Activated CD4-positive, CD25-positive, alpha-beta regulatory T cell (primary cell): ENCODE measurements at regions not wholly inside any gene's neighbourhood (a gene's known extent, or its start where the extent isn't known, plus 50 kb on each side); places are given as distances from the start of the nearest gene placed in this dataset.
"Not testable (repeated sequence)": the region's sequence is repeated elsewhere in the genome, so short reads cannot be mapped to it uniquely, and the experiment has no call there.

Experiments used
- DNase-seq, 4 experiments: peaks; one replicate each; lab custom pipeline; 2025; lab: John Stamatoyannopoulos, UW

GRCh38 chr13:87982400-87982799 is 311.2 kb downstream of the SLITRK5 start:
- DNase-seq: no peak

- DNase-seq: no peak
Measured at GRCh38 chr13:87986639-87987250, 315.6 kb downstream of the SLITRK5 start.

GRCh38 chr13:87998081-87998480 is 326.9 kb downstream of the SLITRK5 start:
- DNase-seq: no peak

GRCh38 chr13:87999240-87999700 is 328.1 kb downstream of the SLITRK5 start:
- no peak for DNase-seq

- no peak for DNase-seq
Measured at GRCh38 chr13:87999788-88000187, 328.6 kb downstream of the SLITRK5 start.

- no peak for DNase-seq
Measured at GRCh38 chr13:88000239-88000638, 329.1 kb downstream of the SLITRK5 start.

- DNase-seq: no peak
Measured at GRCh38 chr13:88000787-88001186, 329.6 kb downstream of the SLITRK5 start.

GRCh38 chr13:88005188-88005587 is 334.0 kb downstream of the SLITRK5 start:
- DNase-seq: no peak

- no peak for DNase-seq
Measured at GRCh38 chr13:88014527-88014926, 343.4 kb downstream of the SLITRK5 start.

GRCh38 chr13:88022431-88023208 is 351.4 kb downstream of the SLITRK5 start:
- no peak for DNase-seq

GRCh38 chr13:88026241-88026640 is 355.1 kb downstream of the SLITRK5 start:
- DNase-seq: no peak

- DNase-seq: no peak
Measured at GRCh38 chr13:88031980-88032559, 360.9 kb downstream of the SLITRK5 start.

- DNase-seq: not testable (repeated sequence)
Measured at GRCh38 chr13:88036205-88036604, 365.0 kb downstream of the SLITRK5 start.

GRCh38 chr13:88042489-88042888 is 371.3 kb downstream of the SLITRK5 start:
- DNase-seq: no peak

- no peak for DNase-seq
Measured at GRCh38 chr13:88051746-88052482, 380.7 kb downstream of the SLITRK5 start.

- no peak for DNase-seq
Measured at GRCh38 chr13:88063741-88064140, 392.6 kb downstream of the SLITRK5 start.

GRCh38 chr13:88066847-88067246 is 395.7 kb downstream of the SLITRK5 start:
- no peak for DNase-seq

GRCh38 chr13:88068316-88068715 is 397.1 kb downstream of the SLITRK5 start:
- no peak for DNase-seq

- no peak for DNase-seq
Measured at GRCh38 chr13:88068975-88069374, 397.8 kb downstream of the SLITRK5 start.

GRCh38 chr13:88071371-88071770 is 400.2 kb downstream of the SLITRK5 start:
- no peak for DNase-seq

- DNase-seq: no peak
Measured at GRCh38 chr13:88074794-88075510, 403.8 kb downstream of the SLITRK5 start.

- DNase-seq: no peak
Measured at GRCh38 chr13:88085036-88085435, 413.9 kb downstream of the SLITRK5 start.
